Stimulated activated naive B cell treated with anti-CD40 and anti-IgM and Interleukin-4, amounts not matched to agents 10 μg/mL and 1 μg/mL and 100 μg/mL, for 72 hours (primary cell): ENCODE measurements at regions not wholly inside any gene's neighbourhood (a gene's known extent, or its start where the extent isn't known, plus 50 kb on each side); places are given as distances from the start of the nearest gene placed in this dataset.
"Not testable (repeated sequence)": the region's sequence is repeated elsewhere in the genome, so short reads cannot be mapped to it uniquely, and the experiment has no call there.

Experiments used
- ATAC-seq, 2 donors: fragments of 150-1000 bp; cut with Tn5 transposase; replicated peaks; 2 replicates each; pipeline ENCODE4 v1.10.0; 2021; ENCODE audit warnings: moderate library complexity in 1 of 2
- DNase-seq: peaks from one replicate; pipeline ENCODE4 v3.0.0; 2021
- H3K27ac Mint-ChIP-seq: one replicate; pipeline ENCODE4 v1.8.0; 2022; ENCODE audit warnings: mild to moderate bottlenecking, mixed read lengths
- H3K27me3 Mint-ChIP-seq, 2 donors: one replicate each; pipeline ENCODE4 v1.8.0; 2022; ENCODE audit warnings: mixed read lengths in 2 of 2
- H3K36me3 Mint-ChIP-seq, 2 donors: one replicate each; pipeline ENCODE4 v1.8.0; 2022; ENCODE audit warnings: mixed read lengths in 2 of 2, mild to moderate bottlenecking in 1 of 2
- H3K4me1 Mint-ChIP-seq, 2 donors: one replicate each; pipeline ENCODE4 v1.8.0; 2022; ENCODE audit warnings: mixed read lengths in 2 of 2, mild to moderate bottlenecking in 1 of 2
- H3K4me3 Mint-ChIP-seq, 2 donors: one replicate each; pipeline ENCODE4 v1.8.0; 2022; ENCODE audit warnings: mild to moderate bottlenecking in 2 of 2, mixed read lengths in 2 of 2, moderate library complexity in 1 of 2
- H3K9me3 Mint-ChIP-seq, 2 donors: one replicate each; pipeline ENCODE4 v1.8.0; 2022; ENCODE audit warnings: mixed read lengths in 2 of 2, mild to moderate bottlenecking in 1 of 2

- no peak for ATAC-seq
- peaks cover 0 to 2% of the 10 kb centered on the region in 2 donors for H3K9me3 Mint-ChIP-seq
These were observed 269.3 kb upstream of the LYPLAL1 start for GRCh38 chr1:218904416-218904815.

GRCh38 chr1:218916720-218917119 is 257.0 kb upstream of the LYPLAL1 start:
- no peak for ATAC-seq
- peaks cover 0 to 1% of the 10 kb centered on the region in 2 donors for H3K27me3 Mint-ChIP-seq
- H3K36me3 Mint-ChIP-seq, result no peaks in the 10 kb centered on the region

More at GRCh38 chr1:218904416-218904815, 269.3 kb upstream of the LYPLAL1 start:
- Mint-ChIP-seq H3K36me3 (no peaks in the 10 kb centered on the region), H3K27me3 (peaks cover 0 to 3% of the 10 kb centered on the region in 2 donors), H3K4me3 (no peak overlapping the region), H3K27ac (no peak overlapping the region), H3K4me1 (no peaks in the 10 kb centered on the region)
- DNase-seq, result no peak

GRCh38 chr1:218917656-218918055 is 256.0 kb upstream of the LYPLAL1 start:
- no peak overlapping the region for H3K27ac Mint-ChIP-seq
- ATAC-seq (no peak), DNase-seq (no peak)
- no peaks in the 10 kb centered on the region for H3K9me3 Mint-ChIP-seq
- H3K27me3 Mint-ChIP-seq, result no peaks in the 10 kb centered on the region
- H3K4me1 Mint-ChIP-seq, result no peaks in the 10 kb centered on the region
- H3K36me3 Mint-ChIP-seq, result no peaks in the 10 kb centered on the region
- H3K4me3 Mint-ChIP-seq, result no peak overlapping the region

More at GRCh38 chr1:218916720-218917119, 257.0 kb upstream of the LYPLAL1 start:
- no peak overlapping the region for H3K27ac Mint-ChIP-seq
- H3K4me3 Mint-ChIP-seq, result no peak overlapping the region
- DNase-seq, result no peak
- no peaks in the 10 kb centered on the region for H3K9me3 Mint-ChIP-seq
- H3K4me1 Mint-ChIP-seq, result no peaks in the 10 kb centered on the region

DNA sequence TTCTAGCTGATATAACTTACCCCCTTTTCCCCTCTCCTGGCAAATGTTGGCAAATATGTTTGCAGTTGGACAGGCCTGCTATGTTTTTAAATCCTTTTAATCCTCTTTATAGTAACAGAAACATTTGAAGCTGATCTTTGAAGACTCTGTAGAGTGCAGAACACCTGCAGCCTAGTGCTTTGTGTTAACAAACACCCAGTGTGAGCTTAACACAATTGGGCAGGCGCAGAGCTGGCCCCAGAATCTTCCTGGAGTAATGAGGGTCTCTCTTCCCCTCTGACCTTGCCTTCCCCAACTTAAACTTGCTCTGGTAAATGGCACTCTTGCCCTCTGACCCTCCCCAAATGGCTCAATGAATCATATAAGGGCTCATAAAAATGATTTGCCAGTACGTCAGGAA is 247.9 kb upstream of the LYPLAL1 start:
- peaks cover 3 to 22% of the 10 kb centered on the region in 2 donors for H3K27me3 Mint-ChIP-seq
- H3K4me1 Mint-ChIP-seq, result peaks cover 0 to under 1% of the 10 kb centered on the region in 2 donors
- no peaks in the 10 kb centered on the region for H3K36me3 Mint-ChIP-seq
- ATAC-seq, result no peak
- H3K9me3 Mint-ChIP-seq, result no peaks in the 10 kb centered on the region
- DNase-seq, result no peak
- H3K27ac Mint-ChIP-seq, result no peak overlapping the region
- H3K4me3 Mint-ChIP-seq, result no peak overlapping the region

DNA sequence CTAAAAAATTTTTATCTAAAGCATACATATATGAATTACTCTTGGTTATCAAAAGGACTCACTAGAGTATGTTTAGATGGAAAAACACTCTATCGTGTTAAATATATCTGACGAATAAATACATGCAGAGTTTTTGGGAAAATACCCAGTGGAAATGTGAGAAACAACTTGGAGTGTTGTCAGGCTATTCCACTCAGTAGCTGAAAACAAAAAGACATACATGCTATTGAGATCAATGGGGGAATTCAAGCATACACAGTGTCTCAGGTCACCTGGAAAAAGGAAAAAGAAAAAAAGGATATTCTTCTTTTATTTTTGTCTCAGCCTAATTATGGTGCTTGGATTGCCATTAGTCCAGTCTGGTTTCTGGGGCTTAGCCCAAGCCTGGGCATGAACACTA is 247.0 kb upstream of the LYPLAL1 start:
- Mint-ChIP-seq H3K4me3 (no peak overlapping the region), H3K36me3 (no peaks in the 10 kb centered on the region), H3K9me3 (no peaks in the 10 kb centered on the region), H3K4me1 (peaks cover 0 to 2% of the 10 kb centered on the region in 2 donors), H3K27me3 (peaks cover 6 to 24% of the 10 kb centered on the region in 2 donors), H3K27ac (no peak overlapping the region)
- no peak for DNase-seq
- ATAC-seq, result no peak

DNA sequence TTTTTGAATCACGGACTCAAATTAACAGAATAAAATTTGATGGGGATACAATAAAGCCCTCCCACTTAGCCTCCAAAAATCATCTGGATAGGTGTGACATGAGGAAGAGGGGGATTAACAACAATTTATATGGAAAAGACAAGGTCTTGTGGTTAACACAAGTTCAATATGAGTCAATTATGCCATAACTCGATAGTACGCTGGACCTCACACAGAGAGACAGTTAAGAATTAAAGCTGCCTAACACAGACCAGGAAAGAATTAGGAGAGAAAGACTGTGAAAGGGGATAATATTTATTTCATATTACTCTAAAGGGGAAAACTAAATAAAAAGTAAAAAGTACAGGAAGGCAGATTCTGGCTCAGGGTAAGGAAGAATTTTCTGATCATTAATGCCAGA is 243.7 kb upstream of the LYPLAL1 start:
- Mint-ChIP-seq H3K27me3 (peaks cover 6 to 20% of the 10 kb centered on the region in 2 donors), H3K36me3 (no peaks in the 10 kb centered on the region), H3K4me1 (peaks cover 0 to 2% of the 10 kb centered on the region in 2 donors), H3K27ac (no peak overlapping the region), H3K9me3 (peaks cover 1 to 2% of the 10 kb centered on the region in 2 donors), H3K4me3 (no peak overlapping the region)
- ATAC-seq (no peak), DNase-seq (no peak)

DNA sequence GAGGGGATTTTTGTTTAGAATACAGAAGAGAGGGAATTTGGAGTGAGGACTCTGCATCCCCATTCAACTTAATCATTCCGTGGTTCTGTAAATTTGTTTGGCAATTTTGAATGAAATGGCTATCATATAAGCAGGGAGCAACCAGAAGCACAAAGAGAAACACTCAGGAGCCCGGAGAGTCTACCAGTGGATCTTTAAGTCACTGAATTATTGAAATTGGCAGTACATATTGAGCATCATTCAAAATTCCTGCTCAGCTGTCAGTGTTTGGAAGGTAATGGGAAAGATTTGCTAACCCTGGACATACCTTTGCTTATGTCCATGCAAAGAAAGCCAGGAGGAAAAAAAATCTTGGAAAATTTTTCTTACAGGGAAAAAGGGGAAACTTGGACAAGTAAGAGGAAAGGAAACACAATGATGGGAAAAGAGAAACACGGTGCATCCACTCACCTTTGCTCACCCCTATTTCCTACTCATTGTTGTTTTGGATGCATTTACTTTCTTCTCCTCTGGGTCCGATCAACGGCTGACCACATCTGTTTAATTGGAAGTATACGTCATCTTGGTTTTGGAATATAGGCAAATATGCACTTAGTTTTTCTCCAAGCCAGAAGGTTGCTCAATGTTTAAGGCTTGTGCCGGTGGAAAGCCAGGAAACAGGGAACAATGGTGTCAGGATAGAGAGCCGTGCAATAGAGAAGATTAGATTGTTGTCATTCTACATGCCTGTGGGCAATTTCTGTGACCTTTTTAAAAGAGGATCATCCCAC is 243.0 kb upstream of the LYPLAL1 start:
- Mint-ChIP-seq H3K4me1 (peaks cover 0 to 2% of the 10 kb centered on the region in 2 donors), H3K4me3 (no peak overlapping the region), H3K27me3 (peaks cover 6 to 20% of the 10 kb centered on the region in 2 donors), H3K36me3 (peaks cover 0 to 3% of the 10 kb centered on the region in 2 donors), H3K9me3 (peaks cover 8% of the 10 kb centered on the region in 2 donors), H3K27ac (no peak overlapping the region)
- no peak for ATAC-seq
- no peak for DNase-seq

- H3K36me3 Mint-ChIP-seq, result peaks cover 0 to 3% of the 10 kb centered on the region in 2 donors
- H3K27ac Mint-ChIP-seq, result no peak overlapping the region
- ATAC-seq (no peak), DNase-seq (no peak)
- H3K9me3 Mint-ChIP-seq, result peaks cover 11 to 15% of the 10 kb centered on the region in 2 donors
- peaks cover 6 to 16% of the 10 kb centered on the region in 2 donors for H3K27me3 Mint-ChIP-seq
- H3K4me1 Mint-ChIP-seq, result peaks cover 0 to 2% of the 10 kb centered on the region in 2 donors
- no peak overlapping the region for H3K4me3 Mint-ChIP-seq
These were observed 242.4 kb upstream of the LYPLAL1 start for GRCh38 chr1:218931324-218931723.

- Mint-ChIP-seq H3K27ac (no peak overlapping the region), H3K27me3 (peaks cover 6 to 14% of the 10 kb centered on the region in 2 donors), H3K36me3 (peaks cover 0 to 3% of the 10 kb centered on the region in 2 donors), H3K4me1 (peaks cover 0 to 2% of the 10 kb centered on the region in 2 donors), H3K9me3 (peaks cover 15 to 16% of the 10 kb centered on the region in 2 donors), H3K4me3 (no peak overlapping the region)
- ATAC-seq (no peak), DNase-seq (no peak)
These were observed 240.2 kb upstream of the LYPLAL1 start for GRCh38 chr1:218933513-218933912.

- H3K4me3 Mint-ChIP-seq, DNase-seq, H3K4me1 Mint-ChIP-seq, H3K36me3 Mint-ChIP-seq, H3K27me3 Mint-ChIP-seq, ATAC-seq, H3K27ac Mint-ChIP-seq: not testable (repeated sequence)
- peaks cover 15 to 20% of the 10 kb centered on the region in 2 donors for H3K9me3 Mint-ChIP-seq
These were observed 238.3 kb upstream of the LYPLAL1 start for GRCh38 chr1:218935408-218935807.

DNA sequence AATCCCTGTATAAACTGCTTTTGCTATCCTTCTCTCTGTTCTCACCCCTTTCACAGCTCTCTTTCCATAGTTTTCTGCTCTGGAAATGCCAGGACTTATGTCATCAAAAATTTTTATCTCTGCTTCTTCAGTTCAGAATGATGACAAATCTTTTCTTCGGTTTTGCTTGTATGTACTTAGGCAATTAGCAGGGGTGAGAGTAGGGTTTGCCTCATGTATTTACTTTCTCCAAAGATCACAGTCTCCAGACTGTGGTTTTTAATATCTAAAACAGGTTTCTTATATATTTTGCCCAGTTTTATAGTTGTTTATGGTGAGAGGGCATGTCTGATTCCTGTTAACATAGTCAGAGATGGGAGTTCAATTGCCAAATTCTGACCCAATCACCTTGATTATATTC is 235.4 kb upstream of the LYPLAL1 start:
- no peak for ATAC-seq
- Mint-ChIP-seq H3K36me3 (peaks cover 0 to 3% of the 10 kb centered on the region in 2 donors), H3K4me3 (no peak overlapping the region), H3K27ac (no peak overlapping the region), H3K9me3 (peaks cover 19 to 20% of the 10 kb centered on the region in 2 donors), H3K4me1 (no peaks in the 10 kb centered on the region), H3K27me3 (no peaks in the 10 kb centered on the region)
- no peak for DNase-seq

GRCh38 chr1:218939095-218939494 is 234.6 kb upstream of the LYPLAL1 start:
- H3K4me1 Mint-ChIP-seq, result no peaks in the 10 kb centered on the region
- peaks cover 18 to 19% of the 10 kb centered on the region in 2 donors for H3K9me3 Mint-ChIP-seq
- H3K36me3 Mint-ChIP-seq, result peaks cover 0 to 3% of the 10 kb centered on the region in 2 donors
- H3K4me3 Mint-ChIP-seq, result no peak overlapping the region
- DNase-seq, result no peak
- no peaks in the 10 kb centered on the region for H3K27me3 Mint-ChIP-seq
- ATAC-seq, result no peak
- no peak overlapping the region for H3K27ac Mint-ChIP-seq

DNA sequence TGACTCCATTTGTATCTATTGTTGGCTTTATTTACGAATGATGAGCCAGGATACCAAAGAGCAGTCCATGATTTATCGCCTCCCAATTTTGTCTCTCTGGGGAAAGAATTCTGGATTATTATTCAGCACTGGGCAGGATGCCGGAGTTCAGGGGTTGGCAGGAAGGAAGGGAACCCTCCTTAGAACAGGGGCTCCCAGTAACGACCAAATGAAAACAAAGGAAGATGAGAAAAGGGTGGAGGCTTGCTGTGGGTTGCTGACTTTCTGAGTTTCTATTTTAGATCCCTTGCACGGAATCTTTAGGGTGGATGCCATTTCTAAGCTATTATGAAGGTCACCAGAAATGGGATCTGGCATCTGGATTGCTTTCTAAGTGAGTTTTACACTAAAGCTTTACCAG is 231.2 kb upstream of the LYPLAL1 start:
- H3K9me3 Mint-ChIP-seq, result peaks cover 4% of the 10 kb centered on the region in 2 donors
- no peaks in the 10 kb centered on the region for H3K27me3 Mint-ChIP-seq
- ATAC-seq, result no peak
- no peak overlapping the region for H3K27ac Mint-ChIP-seq
- DNase-seq, result no peak
- no peaks in the 10 kb centered on the region for H3K36me3 Mint-ChIP-seq
- H3K4me1 Mint-ChIP-seq, result no peaks in the 10 kb centered on the region
- H3K4me3 Mint-ChIP-seq, result no peak overlapping the region

- Mint-ChIP-seq H3K36me3 (no peaks in the 10 kb centered on the region), H3K9me3 (peaks cover 4% of the 10 kb centered on the region in 2 donors), H3K4me3 (no peak overlapping the region), H3K4me1 (no peaks in the 10 kb centered on the region), H3K27me3 (no peaks in the 10 kb centered on the region), H3K27ac (no peak overlapping the region)
- ATAC-seq (no peak), DNase-seq (no peak)
These were observed 230.3 kb upstream of the LYPLAL1 start for GRCh38 chr1:218943371-218943770.

DNA sequence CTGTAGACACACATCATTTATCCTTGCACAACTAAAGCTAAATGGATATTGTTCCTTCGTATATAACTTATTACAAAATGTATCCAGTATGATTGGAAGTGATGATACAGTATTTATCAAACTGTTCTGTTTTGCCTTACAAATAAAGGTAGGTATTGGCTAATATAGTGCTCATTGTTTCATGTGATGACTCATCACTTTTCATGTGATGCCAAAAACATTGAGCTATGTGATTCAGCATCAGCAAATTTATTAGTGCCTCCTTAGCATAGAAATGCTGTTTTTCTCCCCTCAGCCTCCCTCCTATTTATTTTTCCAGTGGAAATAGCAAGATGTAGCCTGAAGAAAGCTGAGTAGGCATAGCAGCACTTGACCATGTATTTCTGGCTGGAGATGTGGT is 228.6 kb upstream of the LYPLAL1 start:
- ATAC-seq (no peak), DNase-seq (no peak)
- H3K27ac Mint-ChIP-seq, result no peak overlapping the region
- no peaks in the 10 kb centered on the region for H3K27me3 Mint-ChIP-seq
- H3K4me3 Mint-ChIP-seq, result no peak overlapping the region
- H3K36me3 Mint-ChIP-seq, result no peaks in the 10 kb centered on the region
- H3K4me1 Mint-ChIP-seq, result no peaks in the 10 kb centered on the region
- peaks cover 2 to 4% of the 10 kb centered on the region in 2 donors for H3K9me3 Mint-ChIP-seq
